ENCODE measurements at regions not wholly inside any gene's neighbourhood (a gene's known extent, or its start where the extent isn't known, plus 50 kb on each side); places are given as distances from the start of the nearest gene placed in this dataset.
"Not testable (repeated sequence)": the region's sequence is repeated elsewhere in the genome, so short reads cannot be mapped to it uniquely, and the experiment has no call there.

- Histone ChIP-seq H3K4me3 (ENCODE audit: low read depth, low read length) (no peak overlapping the region), H3K36me3 (ENCODE audit: control insufficient read depth, insufficient read depth, low read length) (no peaks in the 10 kb centered on the region), H3K27me3 (ENCODE audit: control insufficient read depth, insufficient read depth, low read length) (no peaks in the 10 kb centered on the region)
- TF ChIP-seq, protein P1, sequence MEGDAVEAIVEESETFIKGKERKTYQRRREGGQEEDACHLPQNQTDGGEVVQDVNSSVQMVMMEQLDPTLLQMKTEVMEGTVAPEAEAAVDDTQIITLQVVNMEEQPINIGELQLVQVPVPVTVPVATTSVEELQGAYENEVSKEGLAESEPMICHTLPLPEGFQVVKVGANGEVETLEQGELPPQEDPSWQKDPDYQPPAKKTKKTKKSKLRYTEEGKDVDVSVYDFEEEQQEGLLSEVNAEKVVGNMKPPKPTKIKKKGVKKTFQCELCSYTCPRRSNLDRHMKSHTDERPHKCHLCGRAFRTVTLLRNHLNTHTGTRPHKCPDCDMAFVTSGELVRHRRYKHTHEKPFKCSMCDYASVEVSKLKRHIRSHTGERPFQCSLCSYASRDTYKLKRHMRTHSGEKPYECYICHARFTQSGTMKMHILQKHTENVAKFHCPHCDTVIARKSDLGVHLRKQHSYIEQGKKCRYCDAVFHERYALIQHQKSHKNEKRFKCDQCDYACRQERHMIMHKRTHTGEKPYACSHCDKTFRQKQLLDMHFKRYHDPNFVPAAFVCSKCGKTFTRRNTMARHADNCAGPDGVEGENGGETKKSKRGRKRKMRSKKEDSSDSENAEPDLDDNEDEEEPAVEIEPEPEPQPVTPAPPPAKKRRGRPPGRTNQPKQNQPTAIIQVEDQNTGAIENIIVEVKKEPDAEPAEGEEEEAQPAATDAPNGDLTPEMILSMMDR (IDR thresholded peaks at IDR 0.05; ENCODE audit: insufficient read depth, low read depth, low read length), result no peak
- DNase-seq (ENCODE audit: low read depth), result no peak
- CTCF ChIA-PET, result no interaction called here
- POLR2A ChIA-PET, result no interaction called here
Measured at GRCh38 chr5:110309222-110309621, 417.2 kb downstream of the TMEM232 start.

GRCh38 chr5:110316566-110316965 is 409.9 kb downstream of the TMEM232 start:
- H3K4me3 ChIP-seq (ENCODE audit: low read depth, low read length); H3K27me3 ChIP-seq (ENCODE audit: control insufficient read depth, insufficient read depth, low read length); POLR2A ChIA-PET; H3K36me3 ChIP-seq (ENCODE audit: control insufficient read depth, insufficient read depth, low read length); CTCF ChIA-PET; DNase-seq (ENCODE audit: low read depth): not testable (repeated sequence)

- POLR2A ChIA-PET, result no interaction called here
- DNase-seq (ENCODE audit: low read depth), result peak; percentile 4
- Histone ChIP-seq H3K36me3 (ENCODE audit: control insufficient read depth, insufficient read depth, low read length) (no peaks in the 10 kb centered on the region), H3K27me3 (ENCODE audit: control insufficient read depth, insufficient read depth, low read length) (no peaks in the 10 kb centered on the region), H3K4me3 (ENCODE audit: low read depth, low read length) (no peak overlapping the region)
- CTCF ChIA-PET, result no interaction called here
- TF ChIP-seq, protein P1 (IDR thresholded peaks at IDR 0.05; ENCODE audit: insufficient read depth, low read depth, low read length), result no peak
Measured at GRCh38 chr5:110321117-110321516, 405.4 kb downstream of the TMEM232 start.

- TF ChIP-seq, protein P1 (IDR thresholded peaks at IDR 0.05; ENCODE audit: insufficient read depth, low read depth, low read length), result no peak
- Histone ChIP-seq H3K4me3 (ENCODE audit: low read depth, low read length) (no peak overlapping the region), H3K27me3 (ENCODE audit: control insufficient read depth, insufficient read depth, low read length) (no peaks in the 10 kb centered on the region), H3K36me3 (ENCODE audit: control insufficient read depth, insufficient read depth, low read length) (no peaks in the 10 kb centered on the region)
- ChIA-PET CTCF (no interaction called here), POLR2A (no interaction called here)
- DNase-seq (ENCODE audit: low read depth), result no peak
Measured at GRCh38 chr5:110323357-110323756, 403.1 kb downstream of the TMEM232 start.

- Histone ChIP-seq H3K36me3 (ENCODE audit: control insufficient read depth, insufficient read depth, low read length) (no peaks in the 10 kb centered on the region), H3K27me3 (ENCODE audit: control insufficient read depth, insufficient read depth, low read length) (no peaks in the 10 kb centered on the region), H3K4me3 (ENCODE audit: low read depth, low read length) (no peak overlapping the region)
- no peak for DNase-seq (ENCODE audit: low read depth)
- TF ChIP-seq, protein P1 (IDR thresholded peaks at IDR 0.05; ENCODE audit: insufficient read depth, low read depth, low read length), result no peak
- POLR2A ChIA-PET, result no interaction called here
- CTCF ChIA-PET, result no interaction called here
Measured at GRCh38 chr5:110323832-110324231, 402.6 kb downstream of the TMEM232 start.

GRCh38 chr5:110324876-110325275 is 401.6 kb downstream of the TMEM232 start:
- ChIA-PET CTCF (no interaction called here), POLR2A (no interaction called here)
- no peak for DNase-seq (ENCODE audit: low read depth)
- TF ChIP-seq, protein P1 (IDR thresholded peaks at IDR 0.05; ENCODE audit: insufficient read depth, low read depth, low read length), result no peak
- Histone ChIP-seq H3K27me3 (ENCODE audit: control insufficient read depth, insufficient read depth, low read length) (no peaks in the 10 kb centered on the region), H3K36me3 (ENCODE audit: control insufficient read depth, insufficient read depth, low read length) (no peaks in the 10 kb centered on the region), H3K4me3 (ENCODE audit: low read depth, low read length) (no peak overlapping the region)
